ENCODE measurements at regions not wholly inside any gene's neighbourhood (a gene's known extent, or its start where the extent isn't known, plus 50 kb on each side); places are given as distances from the start of the nearest gene placed in this dataset.

- Histone ChIP-seq H3K9me3 (ENCODE audit: control insufficient read depth, insufficient read depth, low read depth, low read length) (no peaks in the 10 kb centered on the region), H3K27ac (ENCODE audit: insufficient read depth, low read length) (no peak overlapping the region), H2AFZ (ENCODE audit: low read length) (no peak overlapping the region), H3K4me1 (ENCODE audit: control insufficient read depth, extremely low read depth, insufficient read depth, low read length) (no peaks in the 10 kb centered on the region), H3K79me2 (ENCODE audit: control insufficient read depth, insufficient read depth, low read length) (no peaks in the 10 kb centered on the region), H3K9ac (ENCODE audit: insufficient read depth, low read length) (no peak overlapping the region), H3K36me3 (ENCODE audit: control insufficient read depth, insufficient read depth, low read length) (no peaks in the 10 kb centered on the region), H3K4me2 (ENCODE audit: extremely low read depth, insufficient read depth, low read length) (no peak overlapping the region), H3K4me3 (replicated peaks in 1 of 4; ENCODE audit: control extremely low read depth in 1 of 4, insufficient read depth in 1 of 4, low read depth in 3 of 4, low read length in 4 of 4) (no peak overlapping the region), H3K27me3 (ENCODE audit: control insufficient read depth, insufficient read depth, low read length) (no peaks in the 10 kb centered on the region), H4K20me1 (ENCODE audit: control insufficient read depth, extremely low read depth, insufficient read depth, low read length) (no peaks in the 10 kb centered on the region)
- TF ChIP-seq CTCF (conservative IDR thresholded peaks at IDR 0.05 in 1 of 2, IDR thresholded peaks at IDR 0.05 in 1 of 2; ENCODE audit: low read depth in 1 of 2, low read length in 2 of 2) (no peak), EZH2 (IDR thresholded peaks at IDR 0.05; ENCODE audit: low read length, missing control alignments) (no peak)
- no peak for DNase-seq (ENCODE audit: low read depth in 2 of 2)
Measured at GRCh38 chr18:64202863-64203262, 54.0 kb upstream of the LINC00305 start.

DNA sequence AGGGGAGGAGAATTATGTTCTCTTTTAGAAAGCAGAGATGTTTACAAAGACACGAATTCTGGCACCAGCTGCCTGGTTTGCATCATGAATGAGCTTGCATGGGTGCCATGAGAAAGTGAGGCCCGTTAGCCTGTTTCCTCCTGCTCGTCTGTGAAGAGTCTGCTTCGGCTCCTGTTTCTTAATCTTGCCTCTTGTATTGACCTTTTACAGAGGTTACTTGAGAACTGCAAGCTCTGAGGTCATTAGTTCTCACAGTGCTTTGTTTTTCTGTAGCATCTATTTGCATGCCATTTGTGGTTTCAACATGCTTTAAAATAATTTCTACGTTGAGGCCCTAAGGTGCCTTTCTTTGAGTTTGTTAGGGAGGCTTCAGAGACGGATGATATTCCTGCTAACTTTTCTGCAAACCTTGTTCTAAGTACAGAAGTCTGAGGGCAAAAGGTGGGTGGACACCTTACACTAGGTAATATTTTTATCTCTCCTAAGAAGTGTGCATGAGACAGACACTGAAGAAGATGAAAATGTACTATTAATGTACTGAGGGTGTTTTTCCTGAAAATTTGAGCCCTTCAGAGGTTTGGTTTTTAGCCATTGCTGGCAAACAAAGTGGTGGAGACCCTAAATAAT lies 53.4 kb upstream of the LINC00305 start:
- Histone ChIP-seq H3K4me3 (replicated peaks in 1 of 4; ENCODE audit: control extremely low read depth in 1 of 4, insufficient read depth in 1 of 4, low read depth in 3 of 4, low read length in 4 of 4) (no peak overlapping the region), H3K27me3 (ENCODE audit: control insufficient read depth, insufficient read depth, low read length) (no peaks in the 10 kb centered on the region), H3K9me3 (ENCODE audit: control insufficient read depth, insufficient read depth, low read depth, low read length) (no peaks in the 10 kb centered on the region), H3K4me2 (ENCODE audit: extremely low read depth, insufficient read depth, low read length) (no peak overlapping the region), H3K9ac (ENCODE audit: insufficient read depth, low read length) (no peak overlapping the region), H4K20me1 (ENCODE audit: control insufficient read depth, extremely low read depth, insufficient read depth, low read length) (no peaks in the 10 kb centered on the region), H3K27ac (ENCODE audit: insufficient read depth, low read length) (no peak overlapping the region), H2AFZ (ENCODE audit: low read length) (no peak overlapping the region), H3K4me1 (ENCODE audit: control insufficient read depth, extremely low read depth, insufficient read depth, low read length) (no peaks in the 10 kb centered on the region), H3K36me3 (ENCODE audit: control insufficient read depth, insufficient read depth, low read length) (no peaks in the 10 kb centered on the region), H3K79me2 (ENCODE audit: control insufficient read depth, insufficient read depth, low read length) (no peaks in the 10 kb centered on the region)
- no peak for DNase-seq (ENCODE audit: low read depth in 2 of 2)
- TF ChIP-seq CTCF (conservative IDR thresholded peaks at IDR 0.05 in 1 of 2, IDR thresholded peaks at IDR 0.05 in 1 of 2; ENCODE audit: low read depth in 1 of 2, low read length in 2 of 2): no peak
- TF ChIP-seq EZH2 (IDR thresholded peaks at IDR 0.05; ENCODE audit: low read length, missing control alignments): no peak

- no peak overlapping the region for H3K9ac ChIP-seq (ENCODE audit: insufficient read depth, low read length)
- no peaks in the 10 kb centered on the region for H3K4me1 ChIP-seq (ENCODE audit: control insufficient read depth, extremely low read depth, insufficient read depth, low read length)
- TF ChIP-seq CTCF (conservative IDR thresholded peaks at IDR 0.05 in 1 of 2, IDR thresholded peaks at IDR 0.05 in 1 of 2; ENCODE audit: low read depth in 1 of 2, low read length in 2 of 2) (no peak), EZH2 (IDR thresholded peaks at IDR 0.05; ENCODE audit: low read length, missing control alignments) (no peak)
- no peaks in the 10 kb centered on the region for H4K20me1 ChIP-seq (ENCODE audit: control insufficient read depth, extremely low read depth, insufficient read depth, low read length)
- no peaks in the 10 kb centered on the region for H3K9me3 ChIP-seq (ENCODE audit: control insufficient read depth, insufficient read depth, low read depth, low read length)
- H3K27me3 ChIP-seq (ENCODE audit: control insufficient read depth, insufficient read depth, low read length): no peaks in the 10 kb centered on the region
- no peak overlapping the region for H3K4me3 ChIP-seq (replicated peaks in 1 of 4; ENCODE audit: control extremely low read depth in 1 of 4, insufficient read depth in 1 of 4, low read depth in 3 of 4, low read length in 4 of 4)
- H3K79me2 ChIP-seq (ENCODE audit: control insufficient read depth, insufficient read depth, low read length): no peaks in the 10 kb centered on the region
- no peaks in the 10 kb centered on the region for H3K36me3 ChIP-seq (ENCODE audit: control insufficient read depth, insufficient read depth, low read length)
- DNase-seq (ENCODE audit: low read depth in 2 of 2): no peak
- no peak overlapping the region for H3K27ac ChIP-seq (ENCODE audit: insufficient read depth, low read length)
- H2AFZ ChIP-seq (ENCODE audit: low read length): no peak overlapping the region
- H3K4me2 ChIP-seq (ENCODE audit: extremely low read depth, insufficient read depth, low read length): no peak overlapping the region
Measured at GRCh38 chr18:64201781-64202180, 52.9 kb upstream of the LINC00305 start.

Data from fibroblast of lung (primary cell).